ENCODE measurements at regions not wholly inside any gene's neighbourhood (a gene's known extent, or its start where the extent isn't known, plus 50 kb on each side); places are given as distances from the start of the nearest gene placed in this dataset.

DNA sequence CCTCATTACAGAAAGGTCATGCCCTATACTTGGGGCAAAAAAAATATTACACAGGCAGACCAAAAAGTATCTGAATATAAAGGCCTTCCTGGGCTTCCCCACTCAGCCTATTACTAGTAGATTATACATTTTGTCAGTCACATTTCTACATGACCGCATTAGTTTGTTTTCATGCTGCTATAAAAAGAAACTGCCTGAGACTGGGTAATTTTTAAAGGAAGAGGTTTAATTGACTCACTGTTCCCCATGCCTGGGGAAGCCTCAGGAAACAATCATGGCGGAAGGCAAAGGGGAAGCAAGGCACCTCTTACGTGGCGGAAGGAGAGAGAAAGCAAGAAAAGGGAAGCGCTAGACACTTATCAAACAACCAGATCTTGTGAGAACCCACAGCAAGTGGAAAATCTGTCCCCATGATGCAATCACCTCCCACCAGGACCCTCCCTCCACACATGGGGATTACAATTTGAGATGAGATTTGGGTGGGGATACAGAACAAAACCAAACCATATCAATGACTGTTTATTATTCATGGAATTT, 1312.0 kb downstream of the PCDH7 start:
- ATAC-seq (no peak), DNase-seq (ENCODE audit: low read depth, low spot score) (no peak)
- Histone ChIP-seq H3K36me3 (ENCODE audit: control insufficient read depth, insufficient read depth, low read length) (no peaks in the 10 kb centered on the region), H3K4me3 (ENCODE audit: low read depth in 2 of 2, low read length in 2 of 2) (no peak overlapping the region), H3K9me3 (ENCODE audit: control insufficient read depth, insufficient read depth, low read depth, low read length) (no peaks in the 10 kb centered on the region), H3K27ac (ENCODE audit: low read length) (no peak overlapping the region), H3K27me3 (ENCODE audit: control insufficient read depth, insufficient read depth, low read length) (no peaks in the 10 kb centered on the region), H3K4me1 (ENCODE audit: control insufficient read depth, insufficient read depth, low read length) (no peaks in the 10 kb centered on the region)
- CTCF ChIA-PET: no interaction called here
- in situ Hi-C loops (cut with HindIII; ENCODE audit: low pct_unique_long_range_greater_than_20kb, low sequenced_read_pairs) (no loop called here), intact Hi-C loops (cut with micrococcal nuclease; ENCODE audit: unreplicated experiment) (no loop called here)
- no TSS peak for BruUV-seq (replicated peaks)
- POLR2A ChIA-PET: no interaction called here
- no peak for TF ChIP-seq TCF7L2 (IDR thresholded peaks at IDR 0.05; ENCODE audit: low read depth, low read length)
- TF ChIP-seq, protein P1, sequence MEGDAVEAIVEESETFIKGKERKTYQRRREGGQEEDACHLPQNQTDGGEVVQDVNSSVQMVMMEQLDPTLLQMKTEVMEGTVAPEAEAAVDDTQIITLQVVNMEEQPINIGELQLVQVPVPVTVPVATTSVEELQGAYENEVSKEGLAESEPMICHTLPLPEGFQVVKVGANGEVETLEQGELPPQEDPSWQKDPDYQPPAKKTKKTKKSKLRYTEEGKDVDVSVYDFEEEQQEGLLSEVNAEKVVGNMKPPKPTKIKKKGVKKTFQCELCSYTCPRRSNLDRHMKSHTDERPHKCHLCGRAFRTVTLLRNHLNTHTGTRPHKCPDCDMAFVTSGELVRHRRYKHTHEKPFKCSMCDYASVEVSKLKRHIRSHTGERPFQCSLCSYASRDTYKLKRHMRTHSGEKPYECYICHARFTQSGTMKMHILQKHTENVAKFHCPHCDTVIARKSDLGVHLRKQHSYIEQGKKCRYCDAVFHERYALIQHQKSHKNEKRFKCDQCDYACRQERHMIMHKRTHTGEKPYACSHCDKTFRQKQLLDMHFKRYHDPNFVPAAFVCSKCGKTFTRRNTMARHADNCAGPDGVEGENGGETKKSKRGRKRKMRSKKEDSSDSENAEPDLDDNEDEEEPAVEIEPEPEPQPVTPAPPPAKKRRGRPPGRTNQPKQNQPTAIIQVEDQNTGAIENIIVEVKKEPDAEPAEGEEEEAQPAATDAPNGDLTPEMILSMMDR (IDR thresholded peaks at IDR 0.05): no peak
- TF ChIP-seq, protein P2, sequence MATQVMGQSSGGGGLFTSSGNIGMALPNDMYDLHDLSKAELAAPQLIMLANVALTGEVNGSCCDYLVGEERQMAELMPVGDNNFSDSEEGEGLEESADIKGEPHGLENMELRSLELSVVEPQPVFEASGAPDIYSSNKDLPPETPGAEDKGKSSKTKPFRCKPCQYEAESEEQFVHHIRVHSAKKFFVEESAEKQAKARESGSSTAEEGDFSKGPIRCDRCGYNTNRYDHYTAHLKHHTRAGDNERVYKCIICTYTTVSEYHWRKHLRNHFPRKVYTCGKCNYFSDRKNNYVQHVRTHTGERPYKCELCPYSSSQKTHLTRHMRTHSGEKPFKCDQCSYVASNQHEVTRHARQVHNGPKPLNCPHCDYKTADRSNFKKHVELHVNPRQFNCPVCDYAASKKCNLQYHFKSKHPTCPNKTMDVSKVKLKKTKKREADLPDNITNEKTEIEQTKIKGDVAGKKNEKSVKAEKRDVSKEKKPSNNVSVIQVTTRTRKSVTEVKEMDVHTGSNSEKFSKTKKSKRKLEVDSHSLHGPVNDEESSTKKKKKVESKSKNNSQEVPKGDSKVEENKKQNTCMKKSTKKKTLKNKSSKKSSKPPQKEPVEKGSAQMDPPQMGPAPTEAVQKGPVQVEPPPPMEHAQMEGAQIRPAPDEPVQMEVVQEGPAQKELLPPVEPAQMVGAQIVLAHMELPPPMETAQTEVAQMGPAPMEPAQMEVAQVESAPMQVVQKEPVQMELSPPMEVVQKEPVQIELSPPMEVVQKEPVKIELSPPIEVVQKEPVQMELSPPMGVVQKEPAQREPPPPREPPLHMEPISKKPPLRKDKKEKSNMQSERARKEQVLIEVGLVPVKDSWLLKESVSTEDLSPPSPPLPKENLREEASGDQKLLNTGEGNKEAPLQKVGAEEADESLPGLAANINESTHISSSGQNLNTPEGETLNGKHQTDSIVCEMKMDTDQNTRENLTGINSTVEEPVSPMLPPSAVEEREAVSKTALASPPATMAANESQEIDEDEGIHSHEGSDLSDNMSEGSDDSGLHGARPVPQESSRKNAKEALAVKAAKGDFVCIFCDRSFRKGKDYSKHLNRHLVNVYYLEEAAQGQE (IDR thresholded peaks at IDR 0.05; ENCODE audit: insufficient read depth in 1 of 2, low read depth in 2 of 2, low read length in 1 of 2): no peak
- no peak for TF ChIP-seq SIN3A (IDR thresholded peaks at IDR 0.05; ENCODE audit: borderline replicate concordance, insufficient read depth, low read depth, low read length)
- TF ChIP-seq POLR2AphosphoS5 (IDR thresholded peaks at IDR 0.05; ENCODE audit: low read depth, low read length): no peak

DNA sequence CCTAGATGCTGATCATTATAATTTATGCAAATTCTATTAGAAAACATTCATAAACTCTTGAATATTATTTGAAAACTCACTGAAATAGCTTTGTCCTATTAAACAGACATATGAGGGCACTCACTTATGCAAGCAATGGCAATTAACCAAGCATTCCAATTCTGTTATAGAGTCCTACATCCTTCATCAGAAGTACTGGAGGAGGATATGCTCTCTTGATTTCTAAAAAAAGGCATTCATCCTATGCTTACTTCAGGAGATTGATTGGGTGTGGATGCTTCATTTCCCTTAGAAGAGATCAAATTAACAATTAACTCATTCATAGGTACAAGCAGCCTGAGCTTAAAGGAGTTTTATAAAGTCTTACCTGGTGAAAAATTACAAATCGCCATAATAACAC, 1317.2 kb downstream of the PCDH7 start:
- ATAC-seq (no peak), DNase-seq (ENCODE audit: low read depth, low spot score) (no peak)
- no peak overlapping the region for H3K4me3 ChIP-seq (ENCODE audit: low read depth in 2 of 2, low read length in 2 of 2)
- H3K9me3 ChIP-seq (ENCODE audit: control insufficient read depth, insufficient read depth, low read depth, low read length): no peaks in the 10 kb centered on the region
- in situ Hi-C loops (cut with HindIII; ENCODE audit: low pct_unique_long_range_greater_than_20kb, low sequenced_read_pairs) (no loop called here), intact Hi-C loops (cut with micrococcal nuclease; ENCODE audit: unreplicated experiment) (no loop called here)
- ChIA-PET POLR2A (no interaction called here), CTCF (interaction anchor here (0.6 kb wide), 1 partner anchor 1286 kb away, joined by 3 read pairs; no protein-coding TSS in a partner anchor)
- H3K27ac ChIP-seq (ENCODE audit: low read length): no peak overlapping the region
- BruUV-seq (replicated peaks): no TSS peak
- H3K27me3 ChIP-seq (ENCODE audit: control insufficient read depth, insufficient read depth, low read length): no peaks in the 10 kb centered on the region
- TF ChIP-seq SIN3A (IDR thresholded peaks at IDR 0.05; ENCODE audit: borderline replicate concordance, insufficient read depth, low read depth, low read length) (no peak), TCF7L2 (IDR thresholded peaks at IDR 0.05; ENCODE audit: low read depth, low read length) (no peak), POLR2AphosphoS5 (IDR thresholded peaks at IDR 0.05; ENCODE audit: low read depth, low read length) (no peak)
- TF ChIP-seq, protein P1 (IDR thresholded peaks at IDR 0.05): no peak
- TF ChIP-seq, protein P2 (IDR thresholded peaks at IDR 0.05; ENCODE audit: insufficient read depth in 1 of 2, low read depth in 2 of 2, low read length in 1 of 2): no peak
- no peaks in the 10 kb centered on the region for H3K36me3 ChIP-seq (ENCODE audit: control insufficient read depth, insufficient read depth, low read length)
- H3K4me1 ChIP-seq (ENCODE audit: control insufficient read depth, insufficient read depth, low read length): no peaks in the 10 kb centered on the region

All from Panc1 (cell line).